ENCODE measurements at regions not wholly inside any gene's neighbourhood (a gene's known extent, or its start where the extent isn't known, plus 50 kb on each side); places are given as distances from the start of the nearest gene placed in this dataset.

- Mint-ChIP-seq H3K36me3 (no peaks in the 10 kb centered on the region), H3K4me1 (no peaks in the 10 kb centered on the region), H3K27me3 (no peaks in the 10 kb centered on the region), H3K9me3 (peaks cover 4% of the 10 kb centered on the region), H3K4me3 (no peak overlapping the region), H3K27ac (no peak overlapping the region)
- ATAC-seq (ENCODE audit: low read depth) (no peak), DNase-seq (ENCODE audit: low spot score in 2 of 2) (no peak)
These were observed 395.0 kb downstream of the TFAP2A start for GRCh38 chr6:10019851-10020250.

- ATAC-seq (ENCODE audit: low read depth) (no peak), DNase-seq (ENCODE audit: low spot score in 2 of 2) (no peak)
- Mint-ChIP-seq H3K9me3 (peaks cover 2% of the 10 kb centered on the region), H3K4me1 (no peaks in the 10 kb centered on the region), H3K4me3 (no peak overlapping the region), H3K27me3 (no peaks in the 10 kb centered on the region), H3K36me3 (no peaks in the 10 kb centered on the region), H3K27ac (no peak overlapping the region)
These were observed 400.3 kb downstream of the TFAP2A start for GRCh38 chr6:10014557-10014956.

GRCh38 chr6:10000551-10000950, 414.3 kb downstream of the TFAP2A start:
- DNase-seq (ENCODE audit: low spot score in 2 of 2) (no peak), ATAC-seq (ENCODE audit: low read depth) (no peak)

GRCh38 chr6:9999796-10000195, 415.1 kb downstream of the TFAP2A start:
- DNase-seq (ENCODE audit: low spot score in 2 of 2) (no peak), ATAC-seq (ENCODE audit: low read depth) (no peak)
- H3K9me3 Mint-ChIP-seq = no peaks in the 10 kb centered on the region
- no peaks in the 10 kb centered on the region for H3K36me3 Mint-ChIP-seq
- no peaks in the 10 kb centered on the region for H3K27me3 Mint-ChIP-seq
- H3K4me3 Mint-ChIP-seq = no peak overlapping the region
- no peak overlapping the region for H3K27ac Mint-ChIP-seq
- H3K4me1 Mint-ChIP-seq = no peaks in the 10 kb centered on the region

More at GRCh38 chr6:10000551-10000950, 414.3 kb downstream of the TFAP2A start:
- no peaks in the 10 kb centered on the region for H3K36me3 Mint-ChIP-seq
- H3K4me3 Mint-ChIP-seq = no peak overlapping the region
- H3K27me3 Mint-ChIP-seq = no peaks in the 10 kb centered on the region
- no peak overlapping the region for H3K27ac Mint-ChIP-seq
- no peaks in the 10 kb centered on the region for H3K9me3 Mint-ChIP-seq
- no peaks in the 10 kb centered on the region for H3K4me1 Mint-ChIP-seq

GRCh38 chr6:9986273-9986672, 428.6 kb downstream of the TFAP2A start:
- Mint-ChIP-seq H3K27me3 (no peaks in the 10 kb centered on the region), H3K4me3 (no peak overlapping the region), H3K9me3 (peaks cover 10% of the 10 kb centered on the region), H3K27ac (no peak overlapping the region), H3K36me3 (no peaks in the 10 kb centered on the region), H3K4me1 (no peaks in the 10 kb centered on the region)
- DNase-seq (ENCODE audit: low spot score in 2 of 2) (no peak), ATAC-seq (ENCODE audit: low read depth) (no peak)

- H3K27ac Mint-ChIP-seq = no peak overlapping the region
- ATAC-seq (ENCODE audit: low read depth) = no peak
- H3K4me3 Mint-ChIP-seq = no peak overlapping the region
- H3K4me1 Mint-ChIP-seq = no peaks in the 10 kb centered on the region
- no peak for DNase-seq (ENCODE audit: low spot score in 2 of 2)
- no peaks in the 10 kb centered on the region for H3K27me3 Mint-ChIP-seq
- no peaks in the 10 kb centered on the region for H3K36me3 Mint-ChIP-seq
- peaks cover 10% of the 10 kb centered on the region for H3K9me3 Mint-ChIP-seq
These were observed 429.4 kb downstream of the TFAP2A start for GRCh38 chr6:9985481-9985880.

GRCh38 chr6:9984607-9985006, 430.3 kb downstream of the TFAP2A start:
- DNase-seq (ENCODE audit: low spot score in 2 of 2) (no peak), ATAC-seq (ENCODE audit: low read depth) (no peak)
- H3K4me1 Mint-ChIP-seq = no peaks in the 10 kb centered on the region
- no peaks in the 10 kb centered on the region for H3K36me3 Mint-ChIP-seq
- H3K9me3 Mint-ChIP-seq = peaks cover 9% of the 10 kb centered on the region
- no peaks in the 10 kb centered on the region for H3K27me3 Mint-ChIP-seq
- no peak overlapping the region for H3K4me3 Mint-ChIP-seq
- no peak overlapping the region for H3K27ac Mint-ChIP-seq

- Mint-ChIP-seq H3K27ac (no peak overlapping the region), H3K4me3 (no peak overlapping the region), H3K9me3 (peaks cover 9% of the 10 kb centered on the region), H3K4me1 (no peaks in the 10 kb centered on the region), H3K36me3 (no peaks in the 10 kb centered on the region), H3K27me3 (no peaks in the 10 kb centered on the region)
- DNase-seq (ENCODE audit: low spot score in 2 of 2) = no peak
- no peak for ATAC-seq (ENCODE audit: low read depth)
These were observed 431.7 kb downstream of the TFAP2A start for GRCh38 chr6:9983168-9983567.

GRCh38 chr6:9982215-9982614, 432.7 kb downstream of the TFAP2A start:
- DNase-seq (ENCODE audit: low spot score in 2 of 2) (no peak), ATAC-seq (ENCODE audit: low read depth) (no peak)
- Mint-ChIP-seq H3K36me3 (no peaks in the 10 kb centered on the region), H3K9me3 (peaks cover 9% of the 10 kb centered on the region), H3K27ac (no peak overlapping the region), H3K4me1 (no peaks in the 10 kb centered on the region), H3K27me3 (no peaks in the 10 kb centered on the region), H3K4me3 (no peak overlapping the region)

GRCh38 chr6:9979996-9980395, 434.9 kb downstream of the TFAP2A start:
- DNase-seq (ENCODE audit: low spot score in 2 of 2) (no peak), ATAC-seq (ENCODE audit: low read depth) (no peak)
- H3K36me3 Mint-ChIP-seq = no peaks in the 10 kb centered on the region
- H3K27ac Mint-ChIP-seq = no peak overlapping the region
- no peaks in the 10 kb centered on the region for H3K4me1 Mint-ChIP-seq
- H3K4me3 Mint-ChIP-seq = no peak overlapping the region
- peaks cover 12% of the 10 kb centered on the region for H3K9me3 Mint-ChIP-seq
- H3K27me3 Mint-ChIP-seq = no peaks in the 10 kb centered on the region

GRCh38 chr6:9978480-9978879, 436.4 kb downstream of the TFAP2A start:
- Mint-ChIP-seq H3K27ac (no peak overlapping the region), H3K9me3 (peaks cover 7% of the 10 kb centered on the region), H3K4me3 (no peak overlapping the region), H3K27me3 (no peaks in the 10 kb centered on the region), H3K4me1 (no peaks in the 10 kb centered on the region), H3K36me3 (no peaks in the 10 kb centered on the region)
- ATAC-seq (ENCODE audit: low read depth) (no peak), DNase-seq (ENCODE audit: low spot score in 2 of 2) (no peak)

GRCh38 chr6:9977411-9977810, 437.5 kb downstream of the TFAP2A start:
- H3K4me3 Mint-ChIP-seq = no peak overlapping the region
- DNase-seq (ENCODE audit: low spot score in 2 of 2) (no peak), ATAC-seq (ENCODE audit: low read depth) (no peak)
- no peaks in the 10 kb centered on the region for H3K27me3 Mint-ChIP-seq
- no peaks in the 10 kb centered on the region for H3K4me1 Mint-ChIP-seq
- H3K9me3 Mint-ChIP-seq = peaks cover 5% of the 10 kb centered on the region
- H3K27ac Mint-ChIP-seq = no peak overlapping the region
- no peaks in the 10 kb centered on the region for H3K36me3 Mint-ChIP-seq

GRCh38 chr6:9961646-9962045, 453.2 kb downstream of the TFAP2A start:
- H3K9me3 Mint-ChIP-seq = peaks cover 7% of the 10 kb centered on the region
- H3K4me1 Mint-ChIP-seq = no peaks in the 10 kb centered on the region
- no peak for DNase-seq (ENCODE audit: low spot score in 2 of 2)
- no peaks in the 10 kb centered on the region for H3K27me3 Mint-ChIP-seq
- no peak overlapping the region for H3K4me3 Mint-ChIP-seq
- H3K36me3 Mint-ChIP-seq = no peaks in the 10 kb centered on the region
- no peak overlapping the region for H3K27ac Mint-ChIP-seq
- no peak for ATAC-seq (ENCODE audit: low read depth)

GRCh38 chr6:9957215-9957759, 457.6 kb downstream of the TFAP2A start:
- Mint-ChIP-seq H3K36me3 (no peaks in the 10 kb centered on the region), H3K27ac (no peak overlapping the region), H3K4me3 (no peak overlapping the region), H3K27me3 (no peaks in the 10 kb centered on the region), H3K9me3 (peaks cover 9% of the 10 kb centered on the region), H3K4me1 (no peaks in the 10 kb centered on the region)
- DNase-seq (ENCODE audit: low spot score in 2 of 2) (no peak), ATAC-seq (ENCODE audit: low read depth) (no peak)

GRCh38 chr6:9948678-9949077, 466.2 kb downstream of the TFAP2A start:
- Mint-ChIP-seq H3K4me3 (no peak overlapping the region), H3K9me3 (peaks cover 10% of the 10 kb centered on the region), H3K27me3 (no peaks in the 10 kb centered on the region), H3K36me3 (no peaks in the 10 kb centered on the region), H3K27ac (no peak overlapping the region), H3K4me1 (no peaks in the 10 kb centered on the region)
- no peak for ATAC-seq (ENCODE audit: low read depth)
- no peak for DNase-seq (ENCODE audit: low spot score in 2 of 2)

All from memory B cell (primary cell).